HepG2 (cell line): ENCODE measurements at regions not wholly inside any gene's neighbourhood (a gene's known extent, or its start where the extent isn't known, plus 50 kb on each side); places are given as distances from the start of the nearest gene placed in this dataset.

Experiments
- ATAC-seq: fragments of 200-7000 bp; cut with Tn5 transposase; 3 replicates; pipeline ENCODE4 v1.9.1; 2020; ENCODE audit warnings: mild to moderate bottlenecking, moderate library complexity
- BruUV-seq: library from RNA; stranded (reverse); fragments of 400-500 nt; replicated peaks from 2 replicates; lab custom pipeline; 2021; lab: Mats Ljungman, UMichigan
- CTCF ChIA-PET: fragments of 300-600 bp; formaldehyde crosslinking; extraction: SDS; loops from one replicate; lab custom pipeline; 2021; ENCODE audit warnings: low total read pairs, inconsistent platforms, low intra/inter-chr PET ratio; lab: Yijun Ruan, JAX
- POLR2A ChIA-PET: fragments of 350-600 bp; sonication (Branson Sonifier 250); formaldehyde crosslinking; loops from one replicate; lab custom pipeline; 2020; ENCODE audit warnings: antibody characterized with exemption, inconsistent platforms; lab: Yijun Ruan, JAX
- DNase-seq: peaks from one replicate; pipeline ENCODE4 v3.0.0-alpha.2; 2015; ENCODE audit warnings: low spot score
- FAIRE-seq: peaks from 3 replicates; lab custom pipeline; 2011; peaks lifted over from hg19 to GRCh38; lab: Jason Lieb, UNC
- H2AFZ ChIP-seq: one replicate; pipeline ENCODE4 v1.6.1; 2011; ENCODE audit warnings: low read length, inconsistent platforms
- H3K27ac ChIP-seq: fragments of 300-600 bp; 3 replicates; pipeline ENCODE4 v1.8.0; 2011; ENCODE audit warnings: mixed run types, mild to moderate bottlenecking, mixed read lengths, low read length, inconsistent platforms; ENCODE audit not compliant: insufficient read depth; ENCODE audit errors: extremely low read length
- H3K27me3 ChIP-seq, 2 experiments: fragments of 200-600 bp in 1 of 2; 2 replicates in 1 of 2; 3 replicates in 1 of 2; pipeline versions ENCODE4 v1.6.0 to v1.8.0; 2011; ENCODE audit warnings: low read length in 2 of 2, mild to moderate bottlenecking in 2 of 2, moderate library complexity in 2 of 2, inconsistent platforms in 1 of 2; ENCODE audit not compliant: insufficient read depth in 2 of 2, control insufficient read depth in 1 of 2
- H3K36me3 ChIP-seq, 2 experiments: fragments of 200-600 bp in 1 of 2; replicated peaks in 1 of 2; 2 replicates in 1 of 2; 3 replicates in 1 of 2; pipeline versions ENCODE4 v1.5.1 to v1.8.0; 2011; ENCODE audit warnings: low read length in 2 of 2, inconsistent platforms in 1 of 2; ENCODE audit not compliant: insufficient read depth in 2 of 2, control insufficient read depth in 1 of 2
- H3K4me1 ChIP-seq: 2 replicates; pipeline ENCODE4 v1.5.1; 2012; ENCODE audit warnings: low read length, inconsistent platforms; ENCODE audit not compliant: insufficient read depth
- H3K4me2 ChIP-seq: 2 replicates; pipeline ENCODE4 v1.6.0; 2011; ENCODE audit warnings: low read depth, low read length, inconsistent platforms
- H3K4me3 ChIP-seq, 3 experiments: fragments of 200-600 bp in 1 of 3; sonication (generic), shearing (Covaris generic) in 1 of 3; replicated peaks in 1 of 3; 2 replicates each; pipeline ENCODE4 v1.5.1; 2011 to 2016; ENCODE audit warnings: low read length in 3 of 3, inconsistent platforms in 2 of 3, low read depth in 2 of 3, mild to moderate bottlenecking in 2 of 3, control low read depth in 1 of 3, mixed read lengths in 1 of 3; ENCODE audit not compliant: insufficient read depth in 1 of 3
- H3K79me2 ChIP-seq: one replicate; pipeline ENCODE4 v1.6.1; 2011; ENCODE audit warnings: low read length, inconsistent platforms; ENCODE audit not compliant: insufficient read depth
- H3K9ac ChIP-seq: 2 replicates; pipeline ENCODE4 v1.6.0; 2011; ENCODE audit warnings: mild to moderate bottlenecking, low read depth, low read length, inconsistent platforms; ENCODE audit not compliant: insufficient read depth
- H3K9me3 ChIP-seq: 2 replicates; pipeline ENCODE4 v1.5.1; 2012; ENCODE audit warnings: mild to moderate bottlenecking, low read length
- H4K20me1 ChIP-seq: 2 replicates; pipeline ENCODE4 v1.6.0; 2011; ENCODE audit warnings: inconsistent platforms, mild to moderate bottlenecking, low read length, moderate library complexity; ENCODE audit not compliant: insufficient read depth
- CREB3 ChIP-seq: sonication (generic); formaldehyde crosslinking; IDR thresholded peaks from 2 replicates; pipeline ENCODE4 v1.5.0; 2020; ENCODE audit warnings: missing genetic modification reagents
- FOSL2 ChIP-seq: sonication (generic); formaldehyde crosslinking; IDR thresholded peaks from 2 replicates; pipeline ENCODE4 v1.4.0; 2020; ENCODE audit warnings: missing genetic modification reagents
- FOXK2 ChIP-seq: fragments of 450-650 bp; IDR thresholded peaks from 2 replicates; pipeline ENCODE4 v1.6.1; 2016
- HIVEP1 ChIP-seq: sonication (generic); formaldehyde crosslinking; IDR thresholded peaks from 2 replicates; pipeline ENCODE4 v1.4.0; 2020; ENCODE audit warnings: mild to moderate bottlenecking, missing genetic modification reagents
- JUN ChIP-seq: sonication (generic); formaldehyde crosslinking; IDR thresholded peaks from 2 replicates; pipeline ENCODE4 v1.4.0; 2020; ENCODE audit warnings: mild to moderate bottlenecking, missing genetic modification reagents
- NFE2L1 ChIP-seq: sonication (generic); formaldehyde crosslinking; IDR thresholded peaks from 2 replicates; pipeline ENCODE4 v1.4.0; 2020; ENCODE audit warnings: missing genetic modification reagents, mild to moderate bottlenecking, borderline replicate concordance
- NKX3-1 ChIP-seq: sonication (generic); formaldehyde crosslinking; IDR thresholded peaks from 2 replicates; pipeline ENCODE4 v1.5.0; 2020; ENCODE audit warnings: missing genetic modification reagents
- PRPF4 ChIP-seq: fragments of 200-400 bp; formaldehyde crosslinking; IDR thresholded peaks from 2 replicates; pipeline ENCODE4 v1.6.1; 2016; ENCODE audit warnings: low read length, low read depth; ENCODE audit not compliant: poor library complexity, severe bottlenecking
- SAP130 ChIP-seq: IDR thresholded peaks from 2 replicates; pipeline ENCODE4 v1.6.1; 2016; ENCODE audit warnings: low read depth
- TARDBP ChIP-seq: sonication (generic); formaldehyde crosslinking; IDR thresholded peaks from 2 replicates; pipeline ENCODE4 v1.8.0; 2022; ENCODE audit warnings: mild to moderate bottlenecking, missing genetic modification reagents
- TFDP1 ChIP-seq: IDR thresholded peaks from 2 replicates; pipeline ENCODE4 v1.6.1; 2016; ENCODE audit warnings: missing compliant biosample characterization, missing genetic modification reagents, borderline replicate concordance
- ZNF17 ChIP-seq: sonication (generic); formaldehyde crosslinking; IDR thresholded peaks from 2 replicates; pipeline ENCODE4 v1.5.0; 2020; ENCODE audit warnings: mild to moderate bottlenecking, missing genetic modification reagents
- ZNF44 ChIP-seq: sonication (generic); formaldehyde crosslinking; IDR thresholded peaks from 2 replicates; pipeline ENCODE4 v1.5.1; 2020; ENCODE audit warnings: mild to moderate bottlenecking, missing genetic modification reagents
- ZNF614 ChIP-seq: IDR thresholded peaks from 2 replicates; pipeline ENCODE4 v1.6.1; 2018; ENCODE audit warnings: missing biosample characterization, missing genetic modification reagents, inconsistent platforms, borderline replicate concordance
- ZNF619 ChIP-seq: sonication (generic); formaldehyde crosslinking; IDR thresholded peaks from 2 replicates; pipeline ENCODE4 v1.4.0; 2020; ENCODE audit warnings: mild to moderate bottlenecking, missing genetic modification reagents
- ZZZ3 ChIP-seq: sonication (generic); formaldehyde crosslinking; IDR thresholded peaks from 2 replicates; pipeline ENCODE4 v1.4.0; 2020; ENCODE audit warnings: missing genetic modification reagents, mild to moderate bottlenecking, borderline replicate concordance
- WGBS: methylation state at CpG from one replicate; pipeline ENCODE4 v1.1.6; 2017; ENCODE audit warnings: low lambda C conversion rate; 5-methylcytosine and 5-hydroxymethylcytosine counted together
- in situ Hi-C: cut with HindIII; loops from 2 replicates; pipeline ENCODE4 v1.10.0; 2017; ENCODE audit warnings: low pct_unique_long_range_greater_than_20kb; ENCODE audit not compliant: extremely low pct_ligation_motif_present
- intact Hi-C: fragments of 100-400 bp; cut with micrococcal nuclease; formaldehyde crosslinking; loops from one replicate; pipeline ENCODE4 v1.10.0; 2022; ENCODE audit not compliant: unreplicated experiment
- TF ChIP-seq, protein P1 (sequence below): sonication (generic); formaldehyde crosslinking; IDR thresholded peaks from 2 replicates; pipeline ENCODE4 v1.5.1; 2020; ENCODE audit warnings: mild to moderate bottlenecking, missing genetic modification reagents

GRCh38 chrY:21174697-21175463, 336.3 kb upstream of the RBMY1B start:
- Histone ChIP-seq H3K4me3 (no peak overlapping the region), H3K27me3 (no peaks in the 10 kb centered on the region), H3K36me3 (no peaks in the 10 kb centered on the region), H3K27ac (no peak overlapping the region), H3K9me3 (peaks cover 49% of the 10 kb centered on the region; the same call in 1 of the 2 replicates), H3K9ac (no peak overlapping the region), H4K20me1 (no peaks in the 10 kb centered on the region), H3K4me2 (no peak overlapping the region), H2AFZ (no peak overlapping the region), H3K4me1 (no peaks in the 10 kb centered on the region), H3K79me2 (no peaks in the 10 kb centered on the region)
- ChIA-PET POLR2A (no interaction called here), CTCF (no interaction called here)
- WGBS, result 86% methylated on average over 3 of the region's 5 CpGs
- DNase-seq (no peak), FAIRE-seq (no peak), ATAC-seq (no peak)
- in situ Hi-C loops (loop anchor here (25.0 kb wide), 1 partner anchor 112 kb away; no protein-coding TSS in a partner anchor), intact Hi-C loops (no loop called here)
- no TSS peak for BruUV-seq
- no peak for TF ChIP-seq CREB3
- TF ChIP-seq NFE2L1 (CRISPR knock-in tag), result no peak
- no peak for TF ChIP-seq TFDP1 (CRISPR knock-in tag)
- TF ChIP-seq JUN (CRISPR knock-in tag), result no peak
- TF ChIP-seq ZNF44 (CRISPR knock-in tag), result no peak
- no peak for TF ChIP-seq ZZZ3 (CRISPR knock-in tag)
- TF ChIP-seq NKX3-1, result no peak
- no peak for TF ChIP-seq SAP130
- TF ChIP-seq FOXK2, result no peak
- no peak for TF ChIP-seq ZNF17
- no peak for TF ChIP-seq TARDBP (CRISPR knock-in tag)
- TF ChIP-seq, protein P1, sequence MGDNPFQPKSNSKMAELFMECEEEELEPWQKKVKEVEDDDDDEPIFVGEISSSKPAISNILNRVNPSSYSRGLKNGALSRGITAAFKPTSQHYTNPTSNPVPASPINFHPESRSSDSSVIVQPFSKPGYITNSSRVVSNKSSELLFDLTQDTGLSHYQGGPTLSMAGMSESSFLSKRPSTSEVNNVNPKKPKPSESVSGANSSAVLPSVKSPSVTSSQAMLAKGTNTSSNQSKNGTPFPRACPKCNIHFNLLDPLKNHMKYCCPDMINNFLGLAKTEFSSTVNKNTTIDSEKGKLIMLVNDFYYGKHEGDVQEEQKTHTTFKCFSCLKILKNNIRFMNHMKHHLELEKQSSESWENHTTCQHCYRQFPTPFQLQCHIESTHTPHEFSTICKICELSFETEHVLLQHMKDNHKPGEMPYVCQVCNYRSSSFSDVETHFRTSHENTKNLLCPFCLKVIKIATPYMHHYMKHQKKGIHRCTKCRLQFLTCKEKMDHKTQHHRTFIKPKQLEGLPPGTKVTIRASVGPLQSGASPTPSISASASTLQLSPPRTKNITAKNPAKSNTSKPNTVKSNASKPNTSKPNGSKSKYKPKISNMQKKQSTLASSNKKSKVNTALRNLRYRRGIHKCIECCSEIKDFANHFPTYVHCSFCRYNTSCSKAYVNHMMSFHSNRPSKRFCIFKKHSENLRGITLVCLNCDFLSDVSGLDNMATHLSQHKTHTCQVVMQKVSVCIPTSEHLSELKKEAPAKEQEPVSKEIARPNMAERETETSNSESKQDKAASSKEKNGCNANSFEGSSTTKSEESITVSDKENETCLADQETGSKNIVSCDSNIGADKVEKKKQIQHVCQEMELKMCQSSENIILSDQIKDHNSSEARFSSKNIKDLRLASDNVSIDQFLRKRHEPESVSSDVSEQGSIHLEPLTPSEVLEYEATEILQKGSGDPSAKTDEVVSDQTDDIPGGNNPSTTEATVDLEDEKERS (CRISPR knock-in tag), result no peak
- no peak for TF ChIP-seq PRPF4
- TF ChIP-seq ZNF614 (CRISPR knock-in tag), result no peak
- no peak for TF ChIP-seq FOSL2 (CRISPR knock-in tag)
- no peak for TF ChIP-seq ZNF619 (CRISPR knock-in tag)
- TF ChIP-seq HIVEP1, result no peak
